Ammon's horn (tissue), 1 donor: ENCODE measurements at regions not wholly inside any gene's neighbourhood (a gene's known extent, or its start where the extent isn't known, plus 50 kb on each side); places are given as distances from the start of the nearest gene placed in this dataset.

Experiments
- DNase-seq: peaks from one replicate; pipeline ENCODE4 v3.0.0-alpha.2; 2016; ENCODE audit warnings: low spot score

DNA sequence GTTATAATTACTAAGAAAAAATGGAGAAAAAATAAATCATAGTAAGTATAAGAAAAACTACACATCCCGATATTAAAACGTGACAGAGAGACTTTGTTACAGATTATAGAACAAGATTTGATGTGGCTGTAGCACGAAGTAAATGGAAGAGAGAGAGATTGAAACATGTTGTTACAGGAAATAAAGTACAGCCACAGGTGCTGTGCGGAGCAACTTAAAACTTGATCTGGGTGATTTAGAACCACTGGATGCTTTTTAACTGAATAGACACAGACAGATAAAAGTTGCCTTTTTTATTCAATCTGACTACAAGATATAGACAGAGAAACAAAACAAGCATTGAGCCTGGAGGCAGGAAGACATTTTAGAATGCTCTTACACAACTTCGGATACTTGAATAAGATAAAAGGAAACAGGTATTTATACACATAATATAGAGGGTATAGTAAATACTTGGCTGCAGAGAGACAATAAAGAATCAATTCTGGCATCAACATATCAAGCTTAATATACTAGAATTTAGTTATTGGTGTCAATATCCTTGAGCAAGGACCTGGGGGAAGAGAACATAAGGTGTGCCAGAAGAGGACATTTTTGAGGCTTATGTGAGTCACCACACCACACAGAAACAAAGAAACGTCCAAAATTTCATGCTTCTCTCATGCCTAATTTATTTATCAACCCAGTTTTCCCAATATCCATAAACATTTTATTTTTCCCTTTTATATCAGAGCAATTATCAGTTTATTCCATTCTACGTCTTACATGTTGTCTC lies 548.5 kb downstream of the SLITRK1 start:
- DNase-seq: no peak

DNA sequence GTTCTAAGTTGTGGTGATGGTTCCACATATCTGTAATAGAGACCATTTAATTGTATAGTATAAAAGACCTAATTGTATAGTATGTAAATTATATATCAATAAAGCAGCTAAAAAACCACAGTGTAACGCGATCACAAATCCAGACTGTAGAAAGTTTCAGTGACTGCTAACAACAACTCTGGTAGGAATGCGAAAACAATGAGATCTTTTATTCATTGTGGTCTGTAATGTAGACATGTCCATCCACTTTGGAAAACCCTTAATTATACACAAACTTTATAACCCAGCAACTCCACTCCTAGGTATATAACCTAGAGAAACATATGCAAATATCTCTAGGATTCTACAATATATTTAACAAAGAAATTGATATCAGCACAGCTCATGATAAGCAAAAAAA lies 549.5 kb downstream of the SLITRK1 start:
- no peak for DNase-seq

DNA sequence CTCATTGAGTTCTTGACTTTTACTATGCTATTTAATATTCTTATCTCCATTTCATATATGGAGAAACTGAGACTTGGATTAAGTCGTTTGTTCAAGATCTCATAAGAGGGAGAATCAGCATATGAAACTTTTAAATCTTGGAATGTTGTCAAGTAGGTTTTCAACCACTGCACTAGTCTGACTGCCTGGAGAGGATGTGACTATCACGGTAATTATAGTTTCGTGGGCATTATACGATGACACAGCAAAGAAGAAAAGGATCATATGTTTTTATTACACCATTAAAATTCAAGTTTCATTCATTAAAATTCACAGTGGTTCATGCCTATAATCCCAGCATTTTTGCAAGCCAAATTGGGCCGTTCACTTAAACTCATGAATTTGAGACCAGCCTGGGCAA lies 555.2 kb downstream of the SLITRK1 start:
- no peak for DNase-seq

DNA sequence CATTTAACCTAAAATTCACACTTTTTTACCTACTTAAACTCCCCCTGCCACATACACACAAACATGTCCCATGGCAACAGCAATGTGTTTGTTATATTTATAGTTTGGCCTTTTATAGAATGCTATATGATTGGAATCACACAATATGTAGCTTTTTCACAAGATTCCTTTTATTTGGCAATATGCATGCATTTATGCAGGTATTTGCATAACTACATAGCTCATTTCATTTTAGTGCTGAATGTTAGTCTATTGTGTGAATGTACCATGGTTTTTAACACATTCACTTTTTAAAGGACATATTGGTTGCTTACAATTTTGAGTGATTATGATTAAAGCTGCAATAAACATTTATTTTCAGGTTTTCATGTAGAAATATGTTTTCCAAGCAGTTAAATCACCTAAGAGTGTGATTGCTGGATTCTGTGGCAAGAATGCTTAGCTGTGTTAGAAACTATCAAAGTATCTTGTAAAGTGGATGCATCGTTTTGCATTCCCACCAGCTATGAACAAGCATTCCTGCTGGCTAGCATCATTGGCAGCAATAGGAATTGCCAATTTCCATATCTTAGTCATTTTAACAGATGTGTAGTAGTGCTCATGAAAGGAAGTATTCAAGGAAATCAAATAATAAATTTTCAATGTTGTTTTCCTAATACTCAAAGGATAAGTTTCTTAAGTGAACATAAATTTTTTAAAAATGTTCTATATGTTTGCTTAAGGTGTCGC lies 557.0 kb downstream of the SLITRK1 start:
- DNase-seq: no peak

DNA sequence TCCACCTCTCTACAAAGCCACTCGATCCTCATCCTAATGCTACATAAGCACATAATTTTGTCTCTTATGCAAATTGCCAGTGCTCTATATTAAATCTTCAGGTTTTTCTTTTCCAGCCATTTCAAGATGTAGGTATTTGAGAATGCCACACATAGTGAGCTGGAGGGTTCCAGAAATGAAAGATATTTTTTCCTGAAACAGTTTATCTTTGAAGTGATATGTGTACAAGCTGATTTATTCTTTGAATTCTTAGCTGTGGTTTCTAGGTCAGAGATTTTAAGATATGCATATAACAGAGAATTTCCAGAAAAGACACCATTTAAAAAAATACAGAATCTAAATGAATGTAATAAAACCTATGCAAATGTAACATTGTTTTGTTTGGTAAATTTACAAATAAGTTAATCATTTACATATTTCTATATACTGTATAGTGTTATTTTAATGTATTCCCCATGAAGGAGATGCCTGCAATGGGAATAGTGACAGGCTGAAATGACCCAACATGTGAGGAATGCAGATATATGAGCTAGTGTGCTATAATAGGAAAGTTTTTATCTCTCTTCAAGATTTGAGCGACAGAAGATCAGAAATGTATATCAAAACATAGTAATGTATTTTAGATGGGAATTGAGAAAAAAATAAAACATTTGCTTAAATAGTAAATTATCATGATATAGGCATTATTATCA lies 570.2 kb downstream of the SLITRK1 start:
- DNase-seq: no peak

DNA sequence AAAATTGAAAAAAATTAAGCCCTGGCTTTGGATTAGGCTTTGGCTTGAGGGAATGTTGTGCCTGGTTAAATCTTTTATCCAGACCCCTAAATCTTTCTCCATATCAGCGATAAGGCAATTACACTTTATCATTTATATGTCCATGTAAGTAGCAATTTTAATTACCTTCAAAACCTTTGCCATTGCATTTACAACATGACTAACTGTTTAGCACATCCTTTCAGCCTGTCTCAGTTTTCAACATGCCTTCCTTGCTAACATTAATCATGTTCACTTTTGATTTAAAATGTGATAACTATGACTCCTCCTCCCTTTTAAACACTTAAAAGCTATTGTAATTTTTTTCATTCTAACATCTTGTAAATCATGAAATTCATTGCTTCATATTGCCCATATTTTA lies 583.7 kb downstream of the SLITRK1 start:
- no peak for DNase-seq

DNA sequence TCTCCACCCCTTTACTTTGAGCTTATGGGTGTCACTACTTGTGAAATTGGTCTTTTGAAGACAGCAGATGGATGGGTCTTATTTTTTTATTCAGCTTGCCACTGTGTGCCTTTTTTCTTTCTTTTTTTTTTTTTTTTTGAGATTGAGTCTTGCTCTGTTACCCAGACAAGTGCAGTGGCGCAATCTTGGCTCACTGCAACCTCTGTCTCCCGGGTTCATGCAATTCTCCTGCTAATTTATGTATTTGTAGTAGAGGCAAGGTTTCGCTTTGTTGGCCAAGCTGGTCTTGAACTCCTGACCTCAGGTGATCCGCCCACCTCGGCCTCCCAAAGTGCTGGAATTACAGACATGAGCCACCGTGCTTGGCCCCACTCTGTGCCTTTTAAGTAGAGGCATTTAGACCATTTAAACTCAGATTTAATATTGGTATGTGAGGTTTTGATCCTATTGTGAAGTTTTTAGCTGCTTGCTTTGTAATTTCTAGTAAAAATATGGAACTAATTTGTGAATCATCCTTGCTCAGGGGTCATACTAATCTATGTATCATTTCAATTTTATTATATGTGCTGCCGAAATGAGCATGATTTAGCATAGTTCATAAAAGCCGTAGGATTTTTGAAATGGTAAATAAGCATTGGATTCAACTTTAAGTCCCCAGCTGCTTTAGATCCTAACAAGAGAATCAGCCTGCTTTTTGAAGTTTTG lies 584.5 kb downstream of the SLITRK1 start:
- no peak for DNase-seq

DNA sequence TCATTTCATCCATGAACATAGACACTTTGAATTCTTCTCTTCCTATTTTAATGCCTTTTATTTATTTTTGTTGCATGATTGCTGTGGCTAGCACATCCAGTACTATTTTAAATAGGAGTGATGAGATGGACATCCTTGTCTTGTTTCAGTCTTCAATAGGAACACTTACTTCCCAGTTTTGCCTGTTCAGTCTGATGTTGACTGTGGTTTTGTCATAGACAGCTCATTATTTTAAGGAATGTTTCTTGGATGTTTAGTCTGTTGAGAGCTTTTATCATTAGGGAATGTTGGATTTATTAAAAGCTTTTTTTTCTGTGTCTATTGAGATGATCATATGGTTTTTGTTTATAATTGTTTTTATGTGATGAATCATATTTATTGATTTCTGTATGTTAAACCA lies 586.6 kb downstream of the SLITRK1 start:
- DNase-seq: no peak

DNA sequence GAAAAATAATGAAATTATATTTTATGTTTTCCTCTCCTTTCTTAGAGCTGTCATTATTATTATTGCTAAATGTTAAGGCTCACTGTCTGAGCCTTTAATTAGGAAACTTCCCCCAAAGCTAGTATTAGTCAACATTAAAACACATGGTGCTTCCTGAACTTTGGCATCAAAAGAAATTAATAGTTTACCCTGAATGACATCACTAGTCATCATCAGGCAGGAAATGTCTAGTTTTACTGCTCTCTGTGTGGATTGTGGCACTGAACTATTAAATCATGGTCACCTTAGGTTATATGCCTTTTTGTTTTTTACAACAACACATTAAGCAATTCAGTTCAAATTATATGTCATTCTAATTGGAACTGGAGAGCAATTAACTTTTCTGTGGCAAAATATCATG lies 595.5 kb downstream of the SLITRK1 start:
- no peak for DNase-seq

DNA sequence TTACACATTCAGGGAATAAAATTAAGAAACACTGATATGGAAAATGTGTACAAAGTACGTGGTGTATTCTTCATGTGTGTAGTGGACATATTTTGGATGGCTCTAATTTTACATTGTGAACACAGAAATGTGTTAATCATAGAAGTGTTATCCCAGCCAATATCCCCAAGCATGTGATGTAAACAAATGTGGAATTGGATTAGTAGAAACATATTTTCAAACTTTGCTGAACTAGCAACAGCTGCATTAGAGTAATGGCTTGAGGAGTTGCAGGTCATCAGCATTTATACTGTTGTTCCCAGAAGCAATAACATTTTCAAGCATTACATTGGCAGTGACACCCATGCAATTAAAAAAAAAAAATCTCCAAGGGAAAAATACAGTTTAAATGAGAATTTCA lies 600.6 kb downstream of the SLITRK1 start:
- no peak for DNase-seq

DNA sequence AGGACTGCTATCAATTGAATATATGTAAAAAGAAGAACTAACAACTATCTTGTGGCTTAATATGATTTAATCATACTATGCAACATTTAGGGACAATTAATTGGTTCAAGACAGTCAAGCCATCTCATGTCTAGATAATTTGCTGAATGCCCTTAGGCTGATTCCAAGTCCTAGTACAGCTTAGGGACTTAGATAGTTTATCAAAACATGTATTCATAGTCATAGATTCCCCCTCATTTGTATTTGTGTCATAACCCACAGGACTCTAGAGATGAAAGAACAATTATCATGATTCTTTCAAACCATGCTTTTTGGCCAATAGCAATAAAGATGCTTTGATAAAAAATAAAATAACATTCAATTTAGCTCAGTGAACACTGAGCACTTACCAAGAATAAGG lies 607.6 kb downstream of the SLITRK1 start:
- DNase-seq: no peak

DNA sequence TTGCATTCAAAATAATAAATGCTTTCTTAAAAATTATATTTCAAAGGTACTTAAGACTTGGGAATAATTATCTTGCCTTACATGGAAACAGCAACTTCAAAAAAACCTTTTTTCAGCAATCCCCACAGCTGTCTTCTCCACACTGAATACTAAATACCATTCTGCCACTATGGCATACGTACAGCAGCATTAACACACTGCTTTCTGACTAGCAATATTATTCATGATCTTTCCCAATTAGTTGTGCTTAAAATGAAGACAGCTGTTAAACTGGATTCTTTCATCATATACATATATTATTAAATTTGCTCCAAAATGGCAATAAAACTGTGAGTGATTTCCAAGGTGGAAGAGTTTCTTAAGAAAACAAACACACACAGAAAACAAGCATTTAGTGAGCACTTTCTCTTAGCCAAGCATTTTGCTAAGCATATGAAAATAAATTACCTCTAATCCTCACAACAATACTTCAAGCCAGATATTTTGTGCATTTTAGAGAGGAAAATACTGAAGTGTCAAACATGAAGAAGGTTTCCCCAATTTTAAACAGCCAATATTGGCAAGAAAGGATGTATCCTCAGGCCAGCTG lies 609.5 kb downstream of the SLITRK1 start:
- no peak for DNase-seq

DNA sequence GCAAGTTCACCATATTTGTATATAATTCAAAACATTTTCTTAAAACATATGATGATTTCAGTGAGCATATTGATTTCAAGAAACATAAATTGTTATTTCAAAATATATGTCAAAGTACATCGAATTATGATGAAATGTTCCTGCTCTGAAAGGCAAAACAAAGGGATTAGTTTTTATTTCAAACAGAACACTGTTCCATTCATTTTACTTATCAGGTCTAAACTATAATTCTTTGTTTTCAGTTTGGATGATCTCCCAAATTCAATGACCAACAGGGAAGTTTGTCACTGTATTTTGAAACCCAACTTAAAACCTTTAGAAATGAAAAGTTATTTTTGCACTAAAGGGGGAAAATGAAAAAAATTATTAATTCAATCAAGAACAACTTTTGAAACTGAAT lies 610.2 kb downstream of the SLITRK1 start:
- DNase-seq: no peak

DNA sequence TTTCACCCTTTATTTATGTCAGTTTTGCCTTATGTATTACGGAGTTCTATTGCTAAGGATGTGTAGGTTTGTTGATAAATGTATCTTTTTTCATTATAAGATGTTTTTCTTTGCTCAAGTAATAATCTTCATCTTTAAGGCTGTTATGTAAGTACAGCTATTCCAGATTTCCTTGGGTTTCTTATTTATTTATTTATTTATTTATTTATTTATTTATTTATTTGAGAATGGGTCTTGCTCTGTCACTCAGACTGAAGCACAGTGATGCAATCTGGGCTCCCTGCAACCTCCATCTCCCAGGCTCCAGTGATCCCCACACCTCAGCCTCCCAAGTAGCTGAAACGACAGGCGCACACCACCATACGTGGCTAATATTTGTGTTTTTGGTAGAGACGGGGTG lies 617.0 kb downstream of the SLITRK1 start:
- no peak for DNase-seq

DNA sequence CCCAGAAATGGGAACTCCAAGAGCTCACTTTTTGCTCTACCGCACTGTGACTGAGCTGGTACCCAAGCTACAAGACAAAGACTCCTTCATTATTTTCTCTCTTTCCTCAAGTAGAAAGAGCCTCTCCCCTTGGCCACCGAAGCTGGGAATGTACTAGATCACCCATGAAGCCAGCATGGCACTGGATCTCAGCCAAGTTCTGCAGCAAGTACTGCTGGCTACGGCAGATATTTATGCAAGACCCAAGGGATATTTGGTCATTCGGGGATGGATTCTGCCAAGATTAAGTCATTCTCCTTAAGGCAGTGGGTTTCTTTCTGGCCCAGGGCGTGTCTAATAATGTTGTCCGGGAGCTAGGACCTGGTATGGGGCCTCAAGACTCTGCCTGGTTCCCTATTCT lies 633.5 kb downstream of the SLITRK1 start:
- no peak for DNase-seq

DNA sequence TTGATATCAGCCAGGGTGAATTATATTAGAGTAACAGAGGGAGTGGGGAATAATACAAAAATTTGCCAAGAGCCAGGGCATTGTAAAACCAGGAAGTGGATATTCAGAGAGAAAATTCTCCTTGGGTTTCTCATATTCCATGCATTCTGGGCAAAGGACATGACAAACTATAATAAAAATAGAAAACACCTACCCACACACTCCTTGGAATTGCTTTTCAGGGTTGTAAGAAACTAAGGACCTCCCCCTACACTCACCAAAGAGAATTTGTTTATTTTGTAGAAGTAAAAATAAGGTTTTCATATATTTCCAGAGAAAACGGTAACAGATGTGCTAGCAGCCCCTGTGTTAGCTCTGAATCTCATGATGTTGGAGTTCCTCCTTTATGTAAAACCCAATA lies 649.6 kb downstream of the SLITRK1 start:
- no peak for DNase-seq

DNA sequence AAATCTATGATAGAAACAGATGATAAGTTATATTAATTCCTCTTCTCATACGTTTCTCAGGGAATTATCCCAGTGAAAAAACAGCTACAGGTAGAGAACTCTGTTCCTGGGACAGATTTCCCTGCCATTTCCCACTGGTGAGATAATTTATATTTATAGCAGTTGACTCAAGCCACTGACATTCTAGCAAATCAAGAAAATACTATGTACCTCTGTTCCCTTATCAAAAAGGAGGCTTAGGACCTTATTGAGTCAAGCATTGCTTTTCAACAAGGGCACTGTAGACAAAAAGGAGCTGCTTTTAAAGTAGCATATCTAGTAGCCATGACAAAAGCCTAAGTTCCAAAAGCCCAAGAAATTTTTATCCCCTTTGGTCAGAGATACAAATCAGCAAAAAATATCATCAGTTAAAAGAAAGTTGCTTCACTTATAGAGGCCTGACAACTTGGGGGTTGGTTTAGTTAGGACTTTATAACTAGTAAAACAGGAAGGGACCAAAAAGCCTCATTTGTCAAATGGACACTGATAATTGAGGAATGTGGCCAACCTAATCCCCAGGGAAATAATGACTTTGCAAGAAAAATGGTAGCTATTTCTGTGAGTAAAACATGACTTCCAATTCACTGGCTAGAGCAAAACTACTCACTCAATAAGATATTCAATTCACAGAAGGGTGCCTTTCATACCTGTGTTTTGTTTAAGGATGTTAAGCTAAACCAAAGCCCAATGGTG lies 652.5 kb downstream of the SLITRK1 start:
- DNase-seq: no peak

DNA sequence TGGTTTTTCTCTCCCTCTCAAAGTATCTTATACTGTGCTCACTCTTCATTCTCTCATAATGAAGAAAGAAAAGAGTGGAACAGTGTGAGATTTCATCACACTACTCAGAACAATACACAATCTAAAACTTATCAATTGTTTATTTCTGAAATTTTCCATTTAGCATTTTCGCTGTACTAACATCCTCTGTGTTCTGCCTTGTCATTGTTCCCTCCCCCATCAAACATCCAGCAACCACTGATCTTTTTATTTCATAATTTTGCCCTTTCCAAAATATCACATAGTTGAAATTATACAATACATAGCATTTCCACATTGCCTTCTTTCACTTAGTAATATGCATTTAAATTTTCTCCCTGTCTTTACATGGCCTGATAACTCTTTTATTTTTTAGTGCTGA lies 658.7 kb downstream of the SLITRK1 start:
- DNase-seq: no peak

DNA sequence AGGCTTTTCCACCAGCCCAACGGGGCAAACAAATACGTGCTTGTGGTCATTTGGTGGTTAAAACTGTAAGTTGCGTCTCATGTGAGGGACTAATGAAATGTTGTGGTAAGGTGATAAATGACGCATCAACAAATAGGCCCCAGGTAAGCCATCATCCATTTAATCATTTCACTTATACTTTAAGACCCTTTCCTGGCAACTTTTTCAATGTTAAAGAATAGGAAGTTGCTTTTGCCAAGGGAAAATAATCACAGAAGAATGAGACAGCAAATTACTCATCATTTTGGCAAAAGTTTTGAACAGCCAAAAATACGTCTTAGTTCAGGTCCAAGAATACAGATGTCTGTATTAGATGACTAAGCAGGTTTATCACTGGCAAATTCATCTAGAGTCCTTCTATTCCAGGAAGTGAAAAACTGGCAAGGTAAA lies 660.4 kb downstream of the SLITRK1 start:
- DNase-seq: no peak

DNA sequence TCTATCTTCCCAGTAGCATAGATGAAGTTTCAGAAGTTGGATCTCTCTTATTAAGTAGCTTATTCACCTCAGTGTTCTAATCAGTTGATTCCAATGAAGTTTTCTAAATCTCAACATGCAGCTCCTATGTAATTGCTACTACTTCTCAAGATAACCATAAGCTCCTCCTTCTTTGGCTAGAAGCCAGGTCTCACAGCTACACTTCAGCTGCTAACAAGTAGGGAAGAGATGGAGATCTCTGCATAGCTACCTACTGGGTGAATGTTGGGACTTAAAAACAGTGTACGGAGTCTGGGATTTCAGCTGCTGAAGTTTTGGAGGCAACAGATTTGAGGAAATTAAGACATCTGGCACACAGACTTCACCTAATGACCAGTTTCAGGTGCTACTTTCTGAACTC lies 661.0 kb downstream of the SLITRK1 start:
- no peak for DNase-seq

DNA sequence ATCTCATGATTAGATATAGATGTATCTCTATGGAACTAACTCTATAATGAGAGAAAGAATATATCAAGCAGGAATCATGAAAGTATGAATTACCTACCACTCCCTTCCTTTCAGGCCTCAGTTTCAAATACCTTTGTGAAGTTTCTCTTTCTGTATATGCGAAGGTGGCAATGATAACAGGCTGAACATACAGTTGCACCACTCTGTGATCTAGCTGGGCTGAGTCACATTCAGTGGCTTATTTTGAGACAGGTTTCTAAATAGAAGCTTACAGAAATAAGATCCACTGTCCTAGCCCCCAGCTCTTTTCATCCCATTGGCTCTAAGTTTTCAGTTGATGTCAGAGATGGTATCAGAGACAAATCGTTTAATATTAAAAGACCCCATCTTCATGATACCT lies 662.0 kb downstream of the SLITRK1 start:
- no peak for DNase-seq
